Urothelium cell line (cell line): ENCODE measurements at regions not wholly inside any gene's neighbourhood (a gene's known extent, or its start where the extent isn't known, plus 50 kb on each side); places are given as distances from the start of the nearest gene placed in this dataset.

Experiments
- DNase-seq: peaks from one replicate; pipeline ENCODE4 v3.0.0; 2011; ENCODE audit warnings: low spot score, mixed read lengths
- FAIRE-seq: peaks from 2 replicates; lab custom pipeline; 2011; peaks lifted over from hg19 to GRCh38; lab: Jason Lieb, UNC

DNA sequence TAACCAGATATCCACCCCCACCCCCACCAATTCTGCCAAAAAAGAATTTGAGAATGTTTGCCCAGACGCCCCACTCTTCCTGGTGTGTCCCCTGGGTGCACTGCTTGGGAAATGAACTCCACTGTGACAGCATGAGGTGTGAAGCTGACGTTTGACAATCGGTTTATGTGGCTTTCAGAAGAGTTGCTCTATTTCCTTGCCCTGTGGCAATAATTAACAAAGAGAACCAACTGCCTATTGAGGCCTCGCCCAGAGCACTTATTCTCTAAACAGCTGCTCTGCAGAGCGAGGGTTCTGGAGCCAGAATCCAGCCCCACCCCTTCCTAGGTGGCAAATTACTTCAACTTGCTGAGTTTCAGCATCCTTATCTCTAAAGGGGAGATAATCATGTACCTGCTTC, 115.8 kb upstream of the SIX3 start:
- DNase-seq: no peak
- FAIRE-seq: no peak

DNA sequence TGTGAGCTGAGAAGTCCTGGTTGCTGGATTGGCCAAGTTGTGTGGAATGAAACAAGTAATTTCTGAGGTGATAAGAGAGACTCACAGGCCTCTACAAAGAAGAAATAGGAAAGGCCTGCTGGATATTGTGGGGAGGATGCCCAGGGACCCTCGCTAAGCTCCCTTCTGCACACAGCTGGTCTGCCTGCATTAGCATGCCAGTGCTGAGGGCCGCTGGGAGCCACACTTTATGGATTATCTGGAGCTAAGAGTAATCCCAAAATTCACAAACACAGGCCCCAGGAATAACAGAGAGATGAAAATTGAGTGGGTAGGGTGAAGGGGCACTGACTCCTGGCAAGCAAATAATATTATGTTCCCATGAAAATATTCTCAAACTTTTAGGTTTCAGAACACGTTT, 114.9 kb upstream of the SIX3 start:
- FAIRE-seq: no peak
- no peak for DNase-seq

DNA sequence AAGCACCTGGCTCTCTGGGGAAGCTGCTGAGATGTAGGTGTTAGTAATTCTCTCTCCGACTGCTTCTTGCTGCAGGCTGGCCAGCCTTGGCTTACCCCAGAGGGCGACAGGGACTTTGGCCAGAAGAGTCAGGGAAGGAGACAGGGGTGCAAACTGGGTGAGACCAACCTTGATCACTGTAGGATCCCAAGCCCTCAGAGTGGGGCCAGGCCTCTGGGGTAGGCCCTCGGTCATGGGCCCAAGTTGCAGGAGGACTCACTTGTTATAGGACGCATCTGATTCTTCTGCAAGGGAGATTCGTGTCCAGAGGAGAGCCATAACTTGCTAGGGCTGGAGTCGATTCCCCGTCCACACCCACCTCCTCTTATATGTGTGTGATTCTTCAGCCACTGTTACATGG, 111.7 kb upstream of the SIX3 start:
- FAIRE-seq: no peak

DNA sequence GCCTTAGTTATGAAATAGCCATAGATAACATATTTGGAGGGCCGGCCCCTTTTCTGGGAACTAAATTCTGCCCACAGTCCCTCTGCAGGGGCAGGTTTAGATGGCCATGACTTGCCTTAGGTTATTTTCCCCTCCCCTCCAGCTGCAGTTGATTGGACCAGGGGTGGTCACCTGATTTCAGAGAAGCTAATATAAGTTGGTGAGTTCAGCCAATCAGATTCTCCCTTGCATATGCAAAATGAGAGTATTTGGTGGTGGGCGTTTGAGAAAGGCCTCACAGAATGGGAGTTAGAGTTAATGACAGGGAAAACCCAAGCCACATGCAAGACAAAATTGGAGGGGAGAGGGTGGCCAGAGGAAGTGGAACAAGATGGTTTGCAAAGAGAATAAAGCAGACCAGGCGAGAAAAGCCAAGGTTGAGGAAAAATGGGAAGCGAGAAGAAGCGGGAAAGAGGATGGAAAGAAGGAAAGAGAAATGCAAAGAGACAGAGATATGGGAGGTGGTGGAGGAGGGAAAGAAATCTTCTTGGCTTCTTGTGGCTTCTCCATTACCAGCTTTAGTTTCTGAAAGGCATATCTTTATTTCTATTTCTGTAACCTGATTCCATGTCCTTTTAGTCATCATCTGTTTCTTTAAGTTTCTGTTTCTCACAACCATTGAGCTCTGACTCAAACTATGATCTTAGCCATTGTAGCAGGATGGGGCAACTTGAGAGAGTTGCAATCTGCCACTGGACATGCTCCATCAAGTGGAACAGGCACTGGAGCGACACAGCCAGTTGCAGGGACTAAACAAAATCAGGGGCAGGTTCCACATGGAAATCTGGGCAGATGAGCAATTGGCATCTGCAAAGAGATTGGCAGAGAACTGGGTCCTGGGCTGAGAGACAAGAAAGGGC, 108.1 kb upstream of the SIX3 start:
- FAIRE-seq (no peak), DNase-seq (no peak)

More for the DNA sequence above, 111.7 kb upstream of the SIX3 start:
- DNase-seq: no peak

DNA sequence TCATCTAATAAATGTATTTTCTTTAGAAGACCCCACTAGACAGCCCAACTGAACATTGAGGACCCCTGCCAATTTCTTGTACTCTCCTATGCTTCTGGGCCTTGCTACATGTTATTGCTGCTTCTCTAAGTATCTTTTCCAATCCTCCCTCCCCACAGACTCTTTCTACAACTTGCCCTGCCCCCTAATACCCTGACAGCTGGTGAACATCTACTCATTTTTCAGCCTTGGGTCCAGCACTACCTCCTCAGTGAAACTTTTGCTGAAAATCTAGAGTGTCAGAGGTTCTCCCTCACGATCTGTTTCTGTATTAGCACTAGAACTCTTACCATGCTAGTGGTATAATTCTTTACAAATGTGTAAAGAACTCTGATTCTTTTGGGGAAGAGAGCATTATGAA, 106.8 kb upstream of the SIX3 start:
- DNase-seq: no peak

DNA sequence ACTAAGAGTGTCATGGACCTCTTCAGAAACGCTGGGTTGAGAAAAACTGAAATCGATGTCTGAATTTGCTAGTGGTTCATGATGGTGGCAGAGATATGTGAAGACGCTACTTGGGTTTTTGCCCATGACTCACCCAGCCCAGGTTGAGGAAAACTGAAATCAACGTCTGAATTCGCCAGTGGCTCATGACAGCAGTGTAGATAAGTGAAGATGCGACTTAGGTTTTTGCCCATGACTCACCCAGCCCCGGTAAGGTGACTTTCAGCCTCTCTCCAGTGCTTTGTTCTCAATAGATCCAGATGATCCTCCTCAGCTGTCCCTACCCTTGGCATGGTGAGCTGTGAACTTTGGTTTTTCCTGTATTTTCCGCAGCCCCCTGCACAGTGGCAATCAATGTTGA, 105.3 kb upstream of the SIX3 start:
- DNase-seq (no peak), FAIRE-seq (peak; percentile 30)

More for the DNA sequence above, 106.8 kb upstream of the SIX3 start:
- no peak for FAIRE-seq

DNA sequence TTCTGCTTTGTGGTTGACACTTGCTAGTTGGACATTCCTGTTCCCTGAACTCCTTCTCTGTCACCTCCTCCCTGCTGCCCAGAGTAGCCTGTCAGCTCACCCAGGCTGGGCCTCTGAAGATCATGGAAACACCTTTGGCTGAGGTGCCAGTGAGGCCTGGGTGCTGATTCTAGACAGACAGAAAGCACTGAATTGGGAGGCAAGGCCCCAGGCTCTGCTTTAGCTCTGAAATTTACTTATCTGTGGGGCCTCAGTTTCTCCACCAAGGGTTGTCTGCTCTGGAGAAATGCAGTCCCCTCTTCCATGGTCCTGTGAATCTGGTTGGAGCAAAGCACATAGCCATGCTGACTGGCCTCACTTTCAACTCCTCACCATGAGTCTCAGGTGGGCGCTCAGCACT, 104.6 kb upstream of the SIX3 start:
- no peak for FAIRE-seq

DNA sequence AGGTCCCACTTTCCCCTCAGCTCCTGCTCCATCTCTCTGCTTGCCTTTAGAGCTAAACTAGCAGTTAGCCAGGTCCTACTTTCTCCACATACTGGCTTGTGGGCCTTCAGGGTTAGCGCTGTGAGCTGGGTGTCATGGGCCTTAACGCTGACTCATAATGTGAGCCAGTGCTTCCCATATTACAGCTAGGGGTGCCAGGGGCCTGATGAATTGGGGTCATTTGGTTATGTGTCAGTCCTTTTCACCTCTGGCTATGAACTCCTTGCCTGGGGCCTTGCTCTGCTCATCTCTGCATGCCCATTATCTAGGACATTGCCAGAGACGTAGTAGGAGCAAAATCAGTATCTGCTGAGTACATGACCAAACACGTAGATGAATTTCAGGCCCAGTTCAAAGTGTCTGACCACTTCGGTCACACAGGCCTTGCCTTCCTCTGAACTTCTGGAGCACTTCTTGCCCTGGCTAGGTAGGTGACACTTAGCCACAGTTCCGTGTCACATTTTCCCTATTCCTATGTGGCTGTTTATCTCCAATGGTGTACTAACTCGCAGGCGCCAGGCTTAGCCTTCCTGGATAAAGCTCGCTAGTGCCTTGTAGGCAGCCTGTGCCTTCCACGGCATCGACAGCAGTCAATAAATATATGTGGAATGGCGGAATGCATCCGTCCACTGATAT, 103.2 kb upstream of the SIX3 start:
- no peak for DNase-seq
- no peak for FAIRE-seq

More for the DNA sequence above, 104.6 kb upstream of the SIX3 start:
- DNase-seq: no peak

DNA sequence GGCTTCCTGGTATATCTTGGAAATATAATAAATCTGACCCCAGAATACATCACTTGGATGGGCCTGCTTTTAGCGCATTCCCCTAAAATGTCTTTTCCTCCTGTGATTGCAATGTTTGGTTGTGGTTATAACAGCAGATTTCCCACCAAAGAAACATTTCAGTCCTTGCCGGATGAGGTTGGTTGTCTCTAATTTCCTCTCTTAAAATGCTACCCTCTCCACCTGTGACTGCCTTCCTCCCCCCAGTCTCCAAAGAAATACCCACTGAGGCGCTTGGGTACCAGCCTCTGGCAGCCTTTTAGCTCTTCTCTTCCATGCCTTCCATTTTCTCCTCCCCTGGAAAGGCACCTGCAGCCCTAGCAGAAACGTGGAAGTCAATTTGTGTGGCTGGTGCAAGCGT, 102.1 kb upstream of the SIX3 start:
- FAIRE-seq: no peak

DNA sequence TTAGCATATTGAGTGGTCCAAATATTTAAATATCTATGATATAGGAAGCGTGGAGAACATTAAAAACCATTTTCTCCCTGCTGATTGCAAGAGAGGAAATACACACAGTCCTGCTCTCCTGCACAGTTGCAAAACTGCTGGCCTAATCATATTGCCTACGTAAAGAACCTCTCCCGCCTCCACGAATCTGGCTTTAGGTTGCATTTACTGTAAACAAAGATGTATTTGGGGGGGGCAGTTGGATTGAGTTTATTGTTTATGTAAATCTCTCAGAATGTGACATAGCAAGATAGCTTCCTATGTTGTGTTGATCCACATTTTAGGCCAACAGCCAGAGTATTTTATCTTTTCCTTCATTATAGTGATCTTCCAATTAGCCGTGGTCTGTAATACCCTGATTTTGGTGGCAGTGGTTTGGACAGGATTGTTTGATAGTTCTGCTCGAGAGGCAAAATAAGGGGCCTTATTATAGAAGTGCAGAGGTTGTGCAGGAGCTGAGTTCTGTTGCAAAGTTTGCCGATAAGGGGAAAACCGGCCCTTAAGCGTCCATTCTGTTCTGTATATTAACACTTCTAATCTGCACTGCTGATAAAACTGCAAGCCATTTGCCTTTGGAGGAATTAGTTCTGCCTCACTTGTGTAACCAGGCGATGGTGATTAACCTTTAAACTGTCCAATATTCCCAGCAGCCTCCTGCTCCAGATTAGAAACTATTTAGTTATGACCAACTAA, 101.6 kb upstream of the SIX3 start:
- DNase-seq (no peak), FAIRE-seq (peak; percentile 30)

More for the DNA sequence above, 102.1 kb upstream of the SIX3 start:
- no peak for DNase-seq

DNA sequence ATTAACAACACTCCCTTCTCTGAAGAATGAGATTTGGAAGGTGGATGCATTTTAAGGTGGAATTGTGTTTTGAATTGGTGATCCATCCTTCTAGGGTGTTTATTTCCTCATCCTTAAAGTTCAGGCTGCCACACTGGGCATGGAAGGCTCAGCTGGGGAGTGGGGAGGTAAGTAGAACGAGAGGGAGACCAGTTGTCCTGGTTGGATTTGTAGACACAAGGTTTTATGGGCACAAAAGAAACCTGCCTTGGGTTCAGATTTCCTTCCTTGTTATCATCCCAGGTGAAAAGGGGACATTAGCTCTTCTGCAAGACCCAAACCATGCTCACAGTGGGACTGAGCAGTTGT, 101.0 kb upstream of the SIX3 start:
- FAIRE-seq (no peak), DNase-seq (peak; percentile 1)

DNA sequence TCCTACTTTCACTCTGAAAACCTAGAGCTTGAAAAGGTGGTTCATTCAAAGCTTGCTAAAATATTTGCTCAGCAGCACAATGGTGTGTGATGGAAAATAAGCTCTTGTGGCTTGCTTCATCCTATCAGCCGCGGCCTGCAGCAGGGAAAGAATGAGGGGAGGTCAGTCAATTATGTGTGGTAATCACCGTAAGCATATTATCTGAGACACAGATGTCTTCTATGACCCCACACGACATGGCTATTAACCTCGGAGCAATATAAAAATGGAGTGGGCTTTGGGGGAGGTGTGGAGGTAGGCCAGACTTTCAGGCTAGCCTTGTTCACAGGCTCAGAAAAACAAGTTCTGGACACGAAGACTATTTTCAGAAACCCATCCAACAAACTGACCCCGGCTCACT, 98.4 kb upstream of the SIX3 start:
- no peak for DNase-seq
- no peak for FAIRE-seq

DNA sequence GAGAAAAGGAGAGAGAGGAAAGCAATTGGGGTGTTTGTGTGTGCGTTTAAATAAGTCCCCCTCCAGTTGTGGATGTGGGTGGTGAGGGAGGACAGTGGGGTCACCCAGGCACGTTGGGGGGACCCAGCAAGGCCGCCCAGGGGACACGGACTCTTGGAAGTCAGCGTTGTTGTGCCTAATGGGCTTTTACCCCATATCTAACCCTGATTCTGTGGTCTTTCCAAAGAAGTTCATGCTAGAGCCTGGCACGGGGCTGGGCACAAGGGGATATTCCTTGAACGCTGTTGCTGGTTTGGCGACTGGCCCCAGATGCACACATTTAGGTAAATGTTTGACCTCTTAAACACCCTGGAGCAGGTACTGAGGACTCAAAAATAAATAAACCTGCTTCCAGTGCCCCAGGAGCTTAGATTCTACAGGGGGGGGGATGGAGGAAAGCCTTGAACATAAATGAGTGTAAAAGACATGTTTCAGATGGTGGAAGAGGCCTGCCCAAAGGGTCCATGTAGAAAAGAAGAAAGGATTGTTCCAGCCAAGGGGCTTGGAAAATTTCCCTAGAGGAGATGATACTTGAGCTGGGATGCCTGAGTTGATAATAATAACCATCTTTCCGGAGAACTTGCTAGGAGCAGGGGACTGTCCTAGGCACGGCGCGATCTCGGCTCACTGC, 97.7 kb upstream of the SIX3 start:
- no peak for FAIRE-seq
- DNase-seq: no peak

DNA sequence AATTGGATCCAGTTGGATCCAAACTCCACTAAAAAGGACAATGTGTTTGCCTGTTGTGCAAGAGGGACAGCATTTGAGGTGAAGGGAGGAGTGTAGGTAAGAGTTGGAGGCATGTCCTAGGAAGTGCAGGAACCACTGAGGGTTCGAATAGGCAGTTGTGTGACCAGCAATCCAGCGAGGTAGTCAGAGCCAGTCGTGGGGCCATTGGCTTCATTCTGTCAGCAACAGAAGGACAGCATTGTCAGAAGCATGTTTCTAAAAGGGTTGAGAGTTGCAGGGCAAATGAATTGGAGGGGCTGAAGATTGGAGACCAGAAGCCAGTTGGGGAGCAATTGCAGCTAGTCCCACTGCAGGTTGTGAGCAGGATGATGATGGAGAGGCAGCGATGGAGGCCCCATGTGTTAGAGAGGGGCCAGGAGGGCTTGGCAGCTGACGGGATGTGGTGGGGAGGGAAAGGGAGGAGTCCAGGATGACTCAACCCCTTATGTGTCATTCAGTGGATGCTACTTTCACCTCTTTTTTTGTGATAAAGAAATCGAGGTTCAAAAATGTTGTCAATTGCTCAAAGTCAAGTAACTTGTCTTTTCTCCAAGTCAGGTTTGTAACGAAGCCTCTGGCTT, 96.7 kb upstream of the SIX3 start:
- DNase-seq (peak; percentile 31), FAIRE-seq (peak; percentile 55)

DNA sequence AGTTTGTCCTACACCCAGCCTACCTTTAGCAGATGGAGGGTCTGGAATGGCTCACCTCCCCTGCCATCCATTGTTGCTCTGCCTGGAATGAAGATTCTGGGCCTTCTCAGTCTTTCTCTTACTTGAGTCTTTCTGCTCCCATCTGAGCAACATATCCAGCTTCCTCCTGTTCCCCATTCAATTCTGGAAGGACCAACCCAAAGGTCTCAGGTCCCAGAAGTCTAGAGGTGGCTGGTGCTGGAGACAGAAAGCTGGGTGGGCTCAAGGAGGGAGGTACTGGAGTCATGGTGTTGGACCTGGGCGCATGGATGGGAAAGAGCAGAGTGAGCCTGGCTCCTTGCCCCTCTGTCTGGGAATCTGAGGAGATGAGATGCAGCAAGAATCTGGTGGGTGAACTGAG, 93.5 kb upstream of the SIX3 start:
- FAIRE-seq: no peak
- DNase-seq: no peak

DNA sequence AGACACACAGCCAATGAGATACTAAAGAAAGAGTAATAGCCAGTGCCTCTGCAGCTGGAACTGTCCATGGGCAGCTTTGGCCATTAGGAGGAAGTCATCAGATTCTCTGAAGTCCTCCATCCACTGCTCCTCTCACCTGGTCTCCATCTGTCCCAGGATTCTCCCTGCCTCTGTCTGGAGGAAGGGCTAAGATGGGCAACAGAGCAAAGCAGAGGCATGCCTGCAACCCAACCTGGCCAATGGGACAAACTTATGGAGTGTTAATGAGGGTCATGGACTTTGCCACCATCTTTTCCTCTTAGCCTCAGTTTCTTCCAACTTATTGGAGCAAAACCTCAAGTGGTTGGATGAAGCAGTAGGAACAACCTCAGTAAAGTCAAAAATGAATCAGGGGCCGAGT, 91.5 kb upstream of the SIX3 start:
- no peak for FAIRE-seq
- DNase-seq: no peak

DNA sequence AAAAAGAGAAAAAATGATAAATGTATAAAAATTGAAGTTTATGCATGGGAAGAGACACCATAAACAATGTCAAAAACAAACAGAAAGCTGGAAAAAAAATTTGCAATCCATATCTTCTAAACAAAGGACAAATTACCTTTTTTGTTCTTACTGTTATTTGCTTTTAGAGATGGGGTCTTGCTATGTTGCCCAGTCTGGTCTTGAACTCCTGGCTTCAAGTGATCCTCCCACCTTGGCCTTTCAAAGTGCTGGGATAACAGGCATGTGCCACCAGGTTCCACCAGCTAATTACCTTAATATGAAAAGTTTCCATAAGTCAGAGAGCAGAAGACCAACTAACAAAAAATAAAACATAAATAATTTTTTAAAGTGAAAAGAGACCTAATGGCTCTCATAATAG, 90.0 kb upstream of the SIX3 start:
- no peak for FAIRE-seq
- no peak for DNase-seq

DNA sequence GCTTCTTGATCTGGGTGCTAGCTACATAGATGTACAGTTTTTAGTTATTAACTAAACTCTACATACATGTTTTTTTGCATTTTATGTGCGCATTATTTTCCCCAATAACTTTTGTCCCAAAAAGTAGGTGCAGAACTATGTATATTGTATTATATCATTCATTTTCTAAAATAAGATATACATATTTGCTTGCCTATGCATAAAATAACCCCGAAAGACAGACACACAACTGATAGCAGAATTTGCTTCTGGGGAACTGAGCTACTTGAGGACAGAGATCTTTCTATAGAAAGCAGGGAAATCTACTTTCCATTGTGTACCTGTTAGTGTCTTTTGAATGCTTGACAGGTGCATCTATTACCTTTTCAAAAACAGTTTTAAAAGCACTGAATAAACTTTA, 88.9 kb upstream of the SIX3 start:
- DNase-seq: no peak
- no peak for FAIRE-seq

DNA sequence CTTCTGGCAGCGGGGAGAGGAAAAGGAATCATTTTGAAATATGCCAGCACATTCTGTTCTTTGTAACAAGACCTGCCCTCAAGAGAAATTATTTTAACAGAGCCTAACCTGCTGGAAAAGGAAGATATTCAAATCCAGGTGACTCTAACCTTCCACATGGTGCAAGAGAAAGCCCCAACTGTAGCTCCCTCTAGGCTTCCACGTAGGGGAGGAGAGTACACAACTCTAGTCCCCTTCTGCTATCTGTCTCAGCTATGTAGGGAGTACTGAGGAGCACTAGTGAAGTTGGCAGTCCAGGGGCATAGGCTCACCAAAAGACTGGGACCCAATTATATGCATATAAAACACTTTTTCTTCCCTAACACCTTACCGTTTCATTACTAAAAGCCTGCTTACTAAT, 82.2 kb upstream of the SIX3 start:
- DNase-seq (no peak), FAIRE-seq (no peak)

DNA sequence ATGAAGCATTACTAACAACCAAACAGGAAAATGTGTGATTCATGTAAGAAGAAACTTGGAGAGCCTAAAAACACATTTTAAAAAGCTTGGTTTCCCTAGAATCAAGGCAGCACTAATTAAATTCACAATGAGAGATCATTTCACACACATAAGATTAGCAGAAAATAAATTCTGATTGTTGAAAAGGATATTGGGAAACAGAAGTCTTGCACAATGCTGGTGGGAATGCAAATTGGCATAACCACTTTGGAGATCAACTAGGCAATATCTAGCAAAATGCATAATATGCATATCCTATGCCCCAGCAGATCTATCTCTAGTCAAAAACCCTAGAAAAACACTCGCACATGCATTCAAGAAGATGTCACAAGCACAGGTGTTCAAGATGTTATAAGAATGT, 75.3 kb upstream of the SIX3 start:
- DNase-seq (no peak), FAIRE-seq (no peak)

DNA sequence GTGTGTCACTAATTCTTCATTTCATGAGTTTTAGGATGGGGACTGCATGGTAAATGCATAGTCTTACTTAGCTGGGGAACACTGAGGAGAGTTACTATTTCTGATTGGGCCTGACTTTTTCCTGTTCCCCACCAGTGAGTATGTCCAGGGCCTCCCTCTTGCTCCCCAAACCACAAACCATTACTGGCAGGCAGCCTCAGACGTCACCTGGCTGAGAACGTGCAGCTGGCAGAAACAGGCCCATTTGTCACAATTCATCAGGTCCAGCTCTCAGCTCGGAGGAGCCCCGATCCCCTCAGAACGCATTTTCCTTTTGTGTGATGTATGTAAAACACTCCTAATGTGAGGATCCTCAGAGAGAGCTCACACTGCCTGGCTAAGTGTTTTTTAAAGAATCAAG, 71.7 kb upstream of the SIX3 start:
- FAIRE-seq: no peak
- DNase-seq: no peak
